SIG-M5 treated with dmso at 0.1 percent for 504 hours (cell line): ENCODE measurements at regions not wholly inside any gene's neighbourhood (a gene's known extent, or its start where the extent isn't known, plus 50 kb on each side); places are given as distances from the start of the nearest gene placed in this dataset.

Experiments
- DNase-seq: peaks from one replicate; lab custom pipeline; 2025; ENCODE audit not compliant: unreplicated experiment; lab: John Stamatoyannopoulos, UW

DNA sequence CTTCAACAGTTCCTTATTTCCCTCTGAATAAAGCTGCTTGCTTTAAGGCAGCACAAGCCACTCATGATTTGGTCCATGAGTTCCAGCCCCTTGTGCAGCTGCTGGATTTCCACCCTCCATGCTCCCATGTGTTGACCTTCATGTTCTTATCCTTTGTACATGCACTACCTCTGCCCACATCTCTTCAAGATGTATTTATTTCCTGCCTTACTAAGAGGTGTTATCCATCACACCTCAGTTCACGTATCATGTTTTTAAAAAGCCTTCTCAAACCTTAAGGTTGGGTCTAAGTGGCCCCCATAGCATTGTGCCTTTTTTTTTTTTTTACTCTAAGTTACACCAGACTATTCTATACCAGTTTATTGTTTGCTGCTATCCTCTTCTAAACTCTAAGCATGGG, 107.7 kb downstream of the SIPA1L2 start:
- no peak for DNase-seq

DNA sequence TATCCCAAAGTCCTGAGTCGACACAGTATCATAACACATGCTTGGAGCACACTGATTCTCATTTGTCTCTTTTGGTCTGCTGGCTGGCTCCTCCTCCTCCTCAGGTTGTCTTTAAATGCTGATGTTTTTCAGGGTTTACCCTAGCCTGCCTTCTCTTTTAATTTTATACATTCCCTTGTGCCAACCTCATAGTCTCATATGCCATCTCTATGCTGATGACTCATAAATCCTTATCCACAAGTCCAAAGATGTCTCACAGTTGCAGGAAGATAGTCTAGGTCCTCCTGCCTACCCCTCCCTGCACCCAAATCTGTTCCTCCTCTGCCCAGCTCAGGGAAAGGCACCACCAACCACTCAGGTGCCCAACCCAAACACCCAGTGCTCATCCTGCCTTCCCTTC, 108.3 kb downstream of the SIPA1L2 start:
- no peak for DNase-seq

DNA sequence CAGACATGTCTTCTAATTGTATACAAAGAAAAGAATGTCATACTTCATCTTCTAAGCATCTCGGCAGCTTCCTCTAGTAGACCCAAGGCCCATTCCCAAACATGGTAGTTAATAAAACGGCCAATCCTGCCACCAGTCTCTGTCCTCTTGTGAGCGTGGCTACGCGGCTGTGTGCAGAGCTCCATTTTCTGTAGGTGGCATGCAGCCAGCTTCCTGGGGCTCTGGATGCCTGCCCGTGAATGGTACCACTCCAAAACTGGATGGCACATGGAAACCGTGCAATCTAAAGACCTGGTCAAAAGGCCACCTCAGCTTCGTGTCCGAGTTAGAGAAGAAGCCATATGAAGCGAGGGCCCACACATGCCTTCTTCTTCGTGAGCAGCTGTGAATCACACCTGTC, 110.7 kb downstream of the SIPA1L2 start:
- no peak for DNase-seq

DNA sequence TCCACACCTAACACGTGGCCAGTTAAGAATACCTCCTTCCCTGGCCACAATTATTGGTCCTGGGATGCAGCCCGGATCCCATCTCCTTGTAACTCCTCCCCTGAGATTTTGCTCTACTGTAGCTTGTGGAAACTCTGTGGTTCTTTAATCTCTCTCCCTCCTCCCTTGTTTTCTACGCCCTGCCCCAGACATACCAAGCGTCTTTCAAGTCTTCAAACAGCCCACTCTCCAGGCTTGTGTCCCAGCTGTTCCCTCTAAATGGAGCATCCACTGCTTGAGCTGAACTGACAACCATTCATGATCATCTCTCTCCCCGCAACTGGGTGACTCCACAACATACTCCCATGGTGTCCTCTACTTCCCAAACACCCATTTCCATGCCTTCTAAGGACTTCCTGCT, 111.6 kb downstream of the SIPA1L2 start:
- DNase-seq, result no peak

DNA sequence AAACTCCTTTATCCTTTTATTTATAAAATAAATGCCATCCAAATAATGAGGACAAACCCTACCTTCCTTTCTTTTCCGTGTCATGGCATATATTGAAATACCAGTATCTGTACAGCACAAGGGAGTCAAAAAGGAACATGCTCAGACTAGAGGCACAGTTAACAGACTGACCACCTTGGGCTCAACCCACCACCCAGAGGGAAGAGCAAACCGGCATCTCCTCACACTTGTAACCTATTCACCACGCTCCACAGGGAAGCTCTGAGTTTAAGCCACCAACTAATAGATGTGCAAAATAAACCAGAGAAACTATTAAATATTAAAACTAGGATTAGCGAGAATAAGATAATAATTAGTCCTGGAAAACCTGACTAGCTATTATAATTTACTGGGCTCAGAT, 112.7 kb downstream of the SIPA1L2 start:
- DNase-seq, result no peak

DNA sequence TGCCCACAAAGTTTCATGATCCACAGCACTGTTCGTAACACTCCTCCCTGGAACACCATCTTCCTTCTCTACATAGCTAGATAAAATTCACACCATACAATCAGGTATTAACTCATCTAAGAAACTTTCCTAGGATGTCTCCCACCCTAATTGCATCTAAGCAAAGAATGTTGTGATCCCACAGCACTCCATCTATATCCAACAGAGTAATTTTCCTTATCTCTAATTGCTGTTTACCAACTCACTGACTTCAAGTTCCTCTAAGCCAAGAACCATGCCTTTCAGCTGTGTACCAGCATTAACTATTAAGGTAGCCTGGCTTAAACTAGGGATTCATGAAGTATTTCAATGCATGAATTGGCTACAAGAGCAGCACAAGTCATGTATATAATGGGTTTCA, 114.2 kb downstream of the SIPA1L2 start:
- no peak for DNase-seq

DNA sequence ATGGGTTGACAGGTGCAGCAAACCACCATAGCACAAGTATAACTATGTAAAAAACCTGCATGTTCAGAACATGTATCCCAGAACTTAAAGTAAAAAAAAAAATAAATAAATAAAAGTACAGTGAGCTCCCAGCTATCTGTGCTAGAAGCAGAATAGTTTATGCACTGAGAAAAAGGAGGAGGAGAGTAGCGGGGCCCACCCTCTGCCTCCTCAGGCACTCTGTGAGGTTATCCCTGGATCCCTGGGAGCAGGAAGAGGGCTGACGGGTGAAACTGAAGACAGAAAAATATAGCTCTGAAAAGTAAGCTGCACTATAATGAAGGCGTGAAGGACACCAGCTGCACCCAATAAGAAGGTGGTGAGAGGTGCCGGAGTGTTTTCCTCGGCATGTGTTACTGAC, 117.2 kb downstream of the SIPA1L2 start:
- DNase-seq, result no peak

DNA sequence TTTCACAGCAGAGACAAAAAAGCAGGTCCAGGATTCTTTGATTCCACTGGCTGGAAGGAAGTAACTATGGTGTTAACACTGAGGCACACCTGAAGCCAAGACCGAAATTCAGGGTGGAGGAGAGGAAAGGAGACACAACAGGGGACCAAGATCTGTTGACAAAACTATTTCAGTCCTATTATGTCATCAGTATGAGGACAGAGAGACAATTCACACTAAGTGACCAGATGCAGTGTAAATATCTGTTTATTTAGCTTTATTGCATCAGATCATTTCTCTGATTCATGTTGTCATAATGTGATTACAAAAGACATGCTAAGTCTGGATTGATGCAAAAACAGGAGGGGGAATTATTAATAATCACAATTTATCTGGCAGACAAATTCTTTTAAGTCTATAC, 118.8 kb downstream of the SIPA1L2 start:
- no peak for DNase-seq

DNA sequence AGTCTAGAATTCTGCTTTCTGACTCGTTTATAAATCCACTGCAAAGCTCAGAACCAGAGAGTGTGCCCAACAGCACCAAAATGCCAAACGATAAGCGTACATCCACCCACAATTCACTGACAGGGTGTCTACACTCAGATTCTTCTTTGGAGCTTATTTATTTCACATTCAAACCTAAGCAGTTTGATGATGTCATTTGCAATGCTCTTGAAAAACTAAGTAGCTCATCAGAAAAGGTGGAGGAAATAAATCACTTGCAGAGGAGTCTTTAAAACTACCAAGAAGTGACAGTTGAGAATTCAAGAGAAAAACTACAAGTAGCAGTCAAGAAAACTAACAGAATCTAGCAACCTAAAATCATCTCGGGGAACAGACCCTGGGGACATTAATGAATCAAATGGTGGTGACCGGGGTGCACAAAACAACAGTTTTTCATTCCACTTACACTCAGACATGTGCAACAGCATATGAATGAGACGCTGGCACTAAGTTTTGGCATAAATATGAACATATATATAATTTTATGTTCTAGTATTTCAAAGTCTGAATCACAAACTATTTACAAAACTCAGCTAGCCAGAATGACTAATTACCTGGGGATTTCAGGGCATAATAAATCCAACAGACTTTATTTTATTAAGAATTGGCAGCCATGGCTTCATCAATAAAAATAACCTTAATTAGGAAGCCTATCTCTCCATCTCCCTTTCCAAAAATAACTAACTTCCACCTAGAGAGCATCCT, 119.4 kb downstream of the SIPA1L2 start:
- DNase-seq, result no peak

DNA sequence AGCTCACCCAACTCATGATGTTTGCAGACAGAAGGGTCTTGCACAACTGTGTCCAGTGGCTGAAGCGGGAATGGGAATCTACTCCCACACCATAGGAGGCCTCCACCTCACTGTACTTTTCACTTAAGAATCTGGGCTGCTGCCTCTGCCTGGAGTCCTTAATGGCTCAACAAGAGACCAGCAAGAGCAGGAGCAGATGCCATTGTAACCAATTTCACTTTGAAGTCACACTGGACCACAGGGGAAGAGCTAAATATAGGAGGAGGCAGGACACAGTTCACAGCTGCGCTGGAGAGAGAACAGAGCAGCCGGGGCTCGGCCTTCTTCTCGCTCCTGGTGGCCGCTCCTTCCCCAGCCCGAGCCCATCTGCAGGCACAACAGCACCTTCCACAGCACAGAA, 120.4 kb downstream of the SIPA1L2 start:
- no peak for DNase-seq

DNA sequence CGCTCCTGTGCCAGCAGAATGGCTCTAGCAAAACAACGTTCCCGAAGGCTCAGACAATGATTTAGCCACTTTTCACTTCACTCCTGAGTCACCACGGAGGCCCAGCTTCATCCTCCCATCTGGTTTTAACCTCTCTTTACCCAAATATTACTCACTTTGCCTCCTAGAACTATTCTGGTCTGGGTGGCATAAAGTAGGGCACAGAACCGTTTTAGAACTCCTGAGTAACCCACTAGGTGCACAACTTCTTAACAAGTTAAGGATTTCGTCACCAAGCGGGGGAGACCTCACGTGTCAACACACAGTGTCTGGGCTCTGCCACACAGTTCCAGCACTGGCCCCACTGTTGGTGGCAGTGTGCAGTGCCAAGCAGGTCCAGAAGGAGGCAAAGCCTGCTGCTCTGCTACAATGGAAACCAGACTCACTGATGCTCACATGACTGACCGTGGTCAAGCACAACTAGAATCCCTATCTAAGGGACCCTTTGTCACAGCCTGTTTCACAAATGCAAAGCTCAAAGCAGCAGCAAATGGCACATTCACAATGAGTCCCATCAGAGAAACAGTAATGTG, 121.7 kb downstream of the SIPA1L2 start:
- DNase-seq, result no peak

DNA sequence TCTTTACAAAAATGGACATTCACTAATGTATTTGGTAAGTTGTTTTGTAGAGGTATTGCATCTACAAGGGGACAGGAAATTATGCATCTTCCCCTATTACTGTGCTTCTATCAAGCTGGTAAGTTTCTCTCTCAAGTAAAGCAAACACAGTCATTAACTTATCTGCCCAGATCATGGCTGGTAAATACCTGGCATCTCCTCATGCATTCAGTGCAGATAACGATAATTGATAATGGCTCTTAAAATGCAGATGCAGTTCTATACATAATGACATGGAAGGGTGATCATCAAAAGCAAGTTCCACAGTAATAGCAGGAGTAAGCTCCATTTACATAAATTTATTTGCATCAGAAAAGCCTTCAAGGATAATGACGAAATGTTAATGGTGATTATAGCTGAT, 122.4 kb downstream of the SIPA1L2 start:
- DNase-seq, result no peak

DNA sequence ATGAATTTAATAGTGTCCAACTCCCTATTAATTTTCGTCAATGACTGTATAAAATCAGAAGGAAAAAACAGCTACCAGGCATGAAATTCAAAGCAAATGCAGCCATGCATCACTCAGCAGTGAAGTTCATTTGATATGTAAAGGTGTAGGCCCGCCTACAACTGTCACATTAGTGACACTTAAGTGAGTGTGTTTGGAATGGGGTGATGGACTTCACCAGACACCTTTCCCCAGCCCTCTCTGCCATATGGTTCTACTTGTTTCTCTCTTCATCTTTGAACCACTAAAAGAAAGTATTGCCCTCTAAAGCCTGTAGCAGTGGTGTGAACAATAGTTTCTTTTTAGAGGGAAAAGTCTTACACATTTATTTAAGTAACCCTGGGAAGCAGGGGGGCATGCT, 124.0 kb downstream of the SIPA1L2 start:
- no peak for DNase-seq

DNA sequence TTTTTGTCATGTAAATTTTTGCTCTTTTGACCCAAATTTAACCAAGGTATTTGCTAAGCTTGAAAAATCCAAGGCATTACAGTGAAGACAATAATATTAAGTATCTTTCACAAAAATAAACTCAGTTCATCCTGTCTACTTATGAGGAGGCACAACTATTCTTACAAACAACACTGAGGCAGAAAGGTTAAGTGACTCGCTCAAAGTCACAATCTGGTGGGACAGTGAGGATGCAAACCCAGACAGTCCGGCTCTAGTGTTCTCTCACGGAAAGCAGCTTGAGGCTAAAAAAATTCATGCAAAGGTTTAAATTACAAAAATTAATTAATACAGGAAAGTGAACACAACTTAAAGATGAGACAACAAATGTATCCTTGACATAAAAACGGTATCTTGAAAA, 125.3 kb downstream of the SIPA1L2 start:
- no peak for DNase-seq

DNA sequence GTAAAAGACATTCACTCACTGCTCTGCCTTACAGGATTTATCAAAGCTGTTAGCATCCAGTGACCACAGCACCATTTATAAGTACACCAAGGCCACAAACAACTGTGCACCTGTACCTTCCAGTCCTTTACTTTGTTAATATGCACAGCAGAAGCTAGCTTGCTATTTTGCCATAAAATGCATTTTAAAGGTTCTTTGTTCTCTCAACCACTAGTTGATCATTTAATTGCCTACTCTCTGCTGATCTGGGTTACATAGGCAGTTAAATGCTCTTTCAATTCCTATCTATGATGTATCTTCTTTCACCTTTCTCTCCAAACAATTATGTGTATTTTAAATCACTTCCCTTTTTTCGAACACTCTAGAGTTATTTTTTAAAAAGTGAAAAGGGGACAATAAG, 126.4 kb downstream of the SIPA1L2 start:
- no peak for DNase-seq

DNA sequence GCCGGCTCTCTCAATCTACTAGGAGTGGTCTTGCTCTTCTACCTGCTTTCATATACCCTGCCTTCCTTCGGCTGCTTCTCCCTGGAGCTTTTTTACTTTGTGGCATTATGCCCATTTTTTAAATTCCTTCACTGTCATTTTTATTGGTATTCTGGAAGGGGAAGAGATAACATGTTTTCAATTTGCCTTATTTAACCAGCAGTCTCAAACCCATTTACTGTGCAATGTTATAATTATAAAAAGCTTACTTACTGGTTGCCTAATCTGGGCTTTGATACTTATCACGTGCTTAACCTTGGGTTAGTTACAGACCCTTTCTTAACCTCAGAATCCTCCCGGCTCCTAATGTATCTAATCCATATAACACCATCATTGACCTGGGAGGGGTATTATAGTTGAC, 128.1 kb downstream of the SIPA1L2 start:
- no peak for DNase-seq

DNA sequence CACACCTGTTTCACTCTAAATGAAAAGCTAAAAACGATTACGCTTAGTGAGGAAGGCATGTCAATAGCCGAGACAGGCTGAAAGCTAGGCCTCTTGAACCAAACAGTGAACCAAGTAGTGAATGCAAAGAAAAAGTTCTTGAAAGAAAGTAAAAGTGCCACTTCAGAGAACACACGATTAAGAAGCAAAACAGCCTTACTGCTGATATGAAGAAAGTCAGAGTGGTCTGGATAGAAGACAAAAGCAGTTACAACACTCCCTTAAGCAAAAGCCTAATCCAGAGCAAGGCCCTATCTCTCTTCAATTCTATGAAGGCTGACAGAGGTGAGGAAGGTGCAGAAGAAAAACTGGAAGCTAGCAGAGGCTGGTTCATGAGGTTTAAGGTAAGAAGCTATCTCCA, 130.7 kb downstream of the SIPA1L2 start:
- no peak for DNase-seq

DNA sequence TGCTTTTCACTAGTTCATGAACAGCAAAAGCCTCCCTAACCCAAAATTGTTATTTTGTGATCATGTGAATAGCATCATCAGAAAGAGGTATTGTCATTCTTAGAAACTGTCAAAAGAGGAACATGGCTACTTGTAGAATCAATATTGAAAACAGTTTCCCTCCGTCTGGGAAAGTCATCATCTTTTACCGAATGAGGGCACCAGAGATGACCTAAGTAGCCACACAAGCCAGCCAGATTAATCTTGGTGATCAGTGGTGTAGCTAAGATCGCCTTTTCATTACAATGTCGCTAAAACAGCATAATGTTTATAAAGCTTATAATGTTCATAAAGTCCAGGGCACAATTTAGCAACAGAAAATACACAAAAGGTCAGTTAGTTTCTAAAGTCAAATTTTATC, 136.1 kb downstream of the SIPA1L2 start:
- DNase-seq, result no peak

DNA sequence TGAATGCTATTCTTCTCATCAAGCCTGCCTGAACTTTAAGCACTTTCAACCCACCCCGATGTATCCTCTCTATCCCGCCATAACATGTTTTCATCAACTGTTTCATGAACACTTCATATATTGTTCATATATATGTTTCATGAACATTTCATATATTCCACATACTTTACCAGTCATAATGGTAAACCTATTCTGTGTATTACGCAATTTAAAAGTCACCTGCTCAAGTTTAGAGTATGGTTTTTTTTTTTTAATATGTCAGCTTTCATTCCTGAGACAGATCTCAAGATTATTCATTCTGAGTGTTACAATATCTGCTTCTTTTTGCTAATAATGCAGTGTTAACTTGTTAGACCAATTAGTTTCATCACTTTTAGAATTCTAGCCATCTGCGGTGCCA, 140.7 kb downstream of the SIPA1L2 start:
- DNase-seq, result no peak

DNA sequence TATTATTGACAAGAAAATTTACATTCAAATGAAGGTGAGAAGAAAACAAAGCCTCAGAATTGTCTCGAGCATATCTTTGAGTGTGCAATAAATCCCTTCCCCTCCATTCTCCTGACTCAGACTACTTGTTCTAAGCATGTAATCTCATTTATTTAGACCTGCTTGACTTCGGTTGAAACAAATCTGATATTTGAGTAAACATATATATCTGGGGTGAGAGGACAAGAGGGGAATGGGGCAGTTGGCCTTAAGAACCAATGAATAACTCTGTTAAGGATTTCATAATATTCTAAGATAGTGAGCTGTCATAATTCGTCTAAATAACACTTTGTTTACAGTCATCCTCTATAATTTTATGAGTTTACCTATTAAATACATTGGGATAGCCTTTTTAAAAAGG, 142.7 kb downstream of the SIPA1L2 start:
- DNase-seq, result no peak

DNA sequence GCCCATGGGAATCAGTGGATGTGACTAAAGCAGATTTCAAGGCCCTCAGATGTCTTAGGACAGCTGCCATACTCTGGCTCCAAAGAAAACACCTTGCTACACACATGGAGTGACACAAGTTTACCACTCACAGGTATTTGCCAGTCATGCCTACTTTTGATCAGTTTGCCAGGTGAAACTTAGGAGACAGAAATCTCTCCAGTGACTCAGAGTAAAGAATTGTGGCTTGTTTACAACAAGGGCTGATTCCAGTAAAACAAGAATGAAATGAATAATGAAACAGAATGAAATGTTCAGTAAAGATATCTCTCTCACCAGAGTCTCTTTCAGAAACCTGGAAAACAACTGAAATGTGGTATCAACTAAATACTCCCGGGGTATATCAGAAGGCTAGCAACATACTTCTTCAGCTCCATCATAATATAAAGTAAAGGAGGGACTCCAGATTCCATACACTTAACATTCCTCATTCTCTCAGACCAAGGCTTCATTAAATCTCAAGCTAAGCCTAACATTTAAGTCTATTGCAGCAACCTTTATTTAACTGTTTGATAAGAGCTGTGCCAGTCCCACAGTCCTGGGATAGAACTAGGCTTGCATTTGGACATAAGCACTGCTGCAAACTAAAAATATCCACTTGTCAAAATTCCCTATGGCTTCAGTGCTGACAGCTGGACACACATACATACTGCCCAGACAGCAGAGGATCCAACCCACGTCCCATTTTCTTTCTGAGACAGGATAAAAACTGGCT, 143.3 kb downstream of the SIPA1L2 start:
- no peak for DNase-seq

DNA sequence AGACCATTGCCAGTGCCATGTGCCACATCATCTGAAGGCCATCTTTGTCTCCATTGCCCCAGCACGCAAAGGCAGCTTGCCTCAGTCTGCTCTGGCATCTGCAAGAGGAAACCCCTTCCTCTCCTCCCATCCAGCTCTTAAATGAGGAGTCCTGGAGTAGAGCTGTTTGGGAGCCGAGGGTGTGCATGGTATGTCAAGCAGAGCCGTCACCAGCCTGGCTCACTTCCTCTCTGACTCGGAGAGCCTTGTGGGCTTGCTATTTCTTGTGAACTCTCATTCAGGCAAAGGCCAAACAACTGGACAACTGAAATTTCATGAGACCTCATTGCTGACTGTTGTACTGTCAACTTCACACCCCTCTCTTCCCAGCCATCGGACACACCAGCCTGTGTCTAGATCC, 143.9 kb downstream of the SIPA1L2 start:
- no peak for DNase-seq
